CD4-positive, alpha-beta T cell (primary cell): ENCODE measurements at regions not wholly inside any gene's neighbourhood (a gene's known extent, or its start where the extent isn't known, plus 50 kb on each side); places are given as distances from the start of the nearest gene placed in this dataset.

Source experiments
- ATAC-seq: fragments of 200-7000 bp; cut with Tn5 transposase; one replicate; pipeline ENCODE4 v1.10.0; 2022; ENCODE audit warnings: mild to moderate bottlenecking; ENCODE audit not compliant: poor library complexity
- CTCF ChIA-PET: fragments of 350-600 bp; sonication (Branson Sonifier 250); formaldehyde crosslinking; loops from one replicate; lab custom pipeline; 2021; ENCODE audit warnings: antibody characterized with exemption, inconsistent platforms; lab: Charles Lee
- POLR2A ChIA-PET: fragments of 350-600 bp; sonication (Branson Sonifier 250); formaldehyde crosslinking; loops from one replicate; lab custom pipeline; 2021; ENCODE audit warnings: antibody characterized with exemption, inconsistent platforms; lab: Charles Lee
- DNase-seq, 14 experiments: peaks; one replicate each; pipeline ENCODE4 v3.0.0-alpha.2; 2013 to 2020; ENCODE audit warnings: mixed read lengths in 2 of 14
- H3K27ac ChIP-seq, 2 donors: one replicate each; pipeline versions ENCODE4 v1.5.1 to v1.7.0; 2013; ENCODE audit warnings: low read length in 2 of 2, low read depth in 1 of 2, mild to moderate bottlenecking in 1 of 2
- H3K27me3 ChIP-seq, 2 experiments: 1 replicate in 1 of 2; 2 replicates in 1 of 2; pipeline versions ENCODE4 v1.6.1 to v1.7.0; 2013; ENCODE audit warnings: low read length in 2 of 2, control low read depth in 1 of 2, mild to moderate bottlenecking in 1 of 2, moderate library complexity in 1 of 2; ENCODE audit not compliant: insufficient read depth in 2 of 2, control insufficient read depth in 1 of 2
- H3K36me3 ChIP-seq: one replicate; pipeline ENCODE4 v1.6.1; 2013; ENCODE audit warnings: low read length, control low read depth; ENCODE audit not compliant: insufficient read depth
- H3K4me1 ChIP-seq: one replicate; pipeline ENCODE4 v1.6.1; 2013; ENCODE audit warnings: low read length, control low read depth; ENCODE audit not compliant: insufficient read depth
- H3K4me3 ChIP-seq: one replicate; pipeline ENCODE4 v1.5.1; 2013; ENCODE audit warnings: mild to moderate bottlenecking, low read length, moderate library complexity
- H3K9me3 ChIP-seq, 2 experiments: 1 replicate in 1 of 2; 2 replicates in 1 of 2; pipeline versions ENCODE4 v1.6.1 to v1.7.0; 2013; ENCODE audit warnings: low read length in 2 of 2, mild to moderate bottlenecking in 2 of 2, control low read depth in 1 of 2, moderate library complexity in 1 of 2; ENCODE audit not compliant: control insufficient read depth in 1 of 2, insufficient read depth in 1 of 2
- H3K27ac Mint-ChIP-seq: one replicate; pipeline ENCODE4 v1.8.0; 2020; ENCODE audit warnings: mixed read lengths
- H3K27me3 Mint-ChIP-seq: one replicate; pipeline ENCODE4 v1.8.0; 2021; ENCODE audit warnings: mixed read lengths
- H3K36me3 Mint-ChIP-seq: one replicate; pipeline ENCODE4 v1.8.0; 2021; ENCODE audit warnings: low read depth, mixed read lengths
- H3K4me1 Mint-ChIP-seq: one replicate; pipeline ENCODE4 v1.8.0; 2021; ENCODE audit warnings: low read depth, mixed read lengths
- H3K4me3 Mint-ChIP-seq: one replicate; pipeline ENCODE4 v1.8.0; 2020; ENCODE audit warnings: mild to moderate bottlenecking, mixed read lengths
- H3K9me3 Mint-ChIP-seq: one replicate; pipeline ENCODE4 v1.8.0; 2020; ENCODE audit warnings: mixed read lengths
- CTCF ChIP-seq: fragments of 200-600 bp; IDR thresholded peaks from one replicate; pipeline ENCODE4 v1.8.0; 2022; ENCODE audit warnings: antibody characterized with exemption, mild to moderate bottlenecking
- intact Hi-C, 2 experiments: fragments of 100-400 bp; cut with DNase I in 1 of 2; cut with micrococcal nuclease in 1 of 2; formaldehyde crosslinking; loops; one replicate each; pipeline versions ENCODE4 v1.15.1 to v1.9.0; 2023 to 2025; cut with DNase I, micrococcal nuclease

DNA sequence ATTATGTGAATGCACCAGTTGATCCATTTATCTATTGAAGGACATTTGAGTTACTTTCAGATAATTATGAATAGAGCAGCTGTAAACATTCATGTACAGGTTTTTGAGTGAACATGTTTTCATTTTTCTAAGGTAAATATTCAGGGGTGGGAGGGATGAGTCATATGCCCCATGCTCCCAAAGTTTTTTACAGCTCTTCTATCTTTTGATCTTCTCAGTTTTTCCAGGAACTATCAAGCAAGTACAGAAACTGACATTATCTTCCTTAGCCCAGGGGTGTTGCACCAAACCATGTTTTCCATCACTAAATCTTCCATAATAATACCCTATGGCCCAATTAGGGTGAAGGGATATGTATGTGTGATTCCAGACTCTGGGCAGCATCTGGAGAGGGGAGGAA is 384.5 kb downstream of the EMP1 start:
- H3K4me1 Mint-ChIP-seq = no peaks in the 10 kb centered on the region
- no peaks in the 10 kb centered on the region for H3K36me3 Mint-ChIP-seq
- CTCF ChIA-PET = no interaction called here

DNA sequence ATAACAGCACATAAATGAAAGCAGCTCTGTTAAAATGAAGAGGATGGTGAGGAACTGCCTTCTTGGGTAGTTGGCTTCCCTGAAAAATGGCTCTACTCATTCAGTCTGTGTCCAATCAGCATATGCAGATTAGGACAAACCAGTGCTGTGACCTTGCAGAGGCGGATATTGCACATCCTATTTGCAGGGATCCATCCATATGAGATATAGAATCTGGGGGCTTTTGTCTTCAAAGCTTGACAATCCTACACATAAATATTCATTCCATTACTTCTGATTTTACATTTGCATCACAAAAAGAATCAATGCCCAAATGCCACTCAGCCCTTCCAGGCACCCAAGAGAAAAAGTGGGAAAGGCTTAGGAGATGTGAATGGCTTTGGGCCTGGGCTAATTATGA is 383.7 kb downstream of the EMP1 start:
- Mint-ChIP-seq H3K4me3 (no peak overlapping the region), H3K36me3 (no peaks in the 10 kb centered on the region), H3K4me1 (no peaks in the 10 kb centered on the region), H3K27me3 (no peaks in the 10 kb centered on the region), H3K27ac (no peak overlapping the region), H3K9me3 (no peaks in the 10 kb centered on the region)
- CTCF ChIA-PET = no interaction called here
- ATAC-seq = no peak
- H3K27ac ChIP-seq = no peak overlapping the region
- POLR2A ChIA-PET = no interaction called here
- intact Hi-C loops = no loop called here
- TF ChIP-seq CTCF = no peak
- no peaks in the 10 kb centered on the region for H3K27me3 ChIP-seq
- peaks cover 0 to 2% of the 10 kb centered on the region in 2 experiments for H3K9me3 ChIP-seq
- no peak overlapping the region for H3K4me3 ChIP-seq
- H3K36me3 ChIP-seq = no peaks in the 10 kb centered on the region
- no peaks in the 10 kb centered on the region for H3K4me1 ChIP-seq
- DNase-seq = no peak

More for the DNA sequence above, 384.5 kb downstream of the EMP1 start:
- DNase-seq (no peak), ATAC-seq (no peak)
- H3K36me3 ChIP-seq = no peaks in the 10 kb centered on the region
- POLR2A ChIA-PET = no interaction called here
- Mint-ChIP-seq H3K27me3 (no peaks in the 10 kb centered on the region), H3K4me3 (no peak overlapping the region), H3K9me3 (no peaks in the 10 kb centered on the region), H3K27ac (no peak overlapping the region)
- no peaks in the 10 kb centered on the region for H3K4me1 ChIP-seq
- TF ChIP-seq CTCF = no peak
- H3K9me3 ChIP-seq = peaks cover 3 to 5% of the 10 kb centered on the region in 2 experiments
- no peaks in the 10 kb centered on the region for H3K27me3 ChIP-seq
- intact Hi-C loops = no loop called here
- H3K4me3 ChIP-seq = no peak overlapping the region
- no peak overlapping the region for H3K27ac ChIP-seq

DNA sequence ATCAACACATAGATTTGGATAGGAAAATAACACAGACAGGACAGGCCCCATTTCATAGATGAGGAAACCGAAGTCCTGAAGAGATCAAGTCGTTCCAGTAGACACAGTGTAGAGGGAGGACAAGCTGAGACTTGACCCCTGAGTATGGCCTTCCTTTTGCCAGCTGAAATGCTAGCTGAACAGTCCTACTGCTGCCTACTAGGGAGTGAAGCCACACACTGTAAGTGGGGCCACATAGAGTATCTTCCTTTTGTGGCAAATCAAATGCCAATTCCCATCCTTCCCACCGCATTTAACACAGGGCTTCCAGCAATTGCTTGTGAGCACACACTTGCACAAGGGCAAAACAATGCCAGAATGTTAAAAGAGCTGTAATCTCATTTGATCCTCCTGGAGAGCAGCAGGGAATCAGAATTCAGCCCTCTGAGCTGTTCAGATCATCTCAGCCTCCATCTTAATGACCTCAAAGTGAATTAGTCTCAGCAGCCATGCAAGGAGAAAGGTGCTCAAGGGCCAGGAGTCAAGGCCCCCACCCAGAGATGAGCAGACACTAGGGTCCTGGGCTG is 380.5 kb downstream of the EMP1 start:
- Mint-ChIP-seq H3K36me3 (no peaks in the 10 kb centered on the region), H3K27ac (no peak overlapping the region), H3K4me1 (no peaks in the 10 kb centered on the region), H3K27me3 (no peaks in the 10 kb centered on the region), H3K4me3 (no peak overlapping the region), H3K9me3 (no peaks in the 10 kb centered on the region)
- H3K4me1 ChIP-seq = no peaks in the 10 kb centered on the region
- H3K36me3 ChIP-seq = no peaks in the 10 kb centered on the region
- ATAC-seq = no peak
- H3K9me3 ChIP-seq = no peaks in the 10 kb centered on the region
- POLR2A ChIA-PET = no interaction called here
- no peaks in the 10 kb centered on the region for H3K27me3 ChIP-seq
- no peak for TF ChIP-seq CTCF
- no peak for DNase-seq
- CTCF ChIA-PET = no interaction called here
- intact Hi-C loops = no loop called here
- H3K4me3 ChIP-seq = no peak overlapping the region
- no peak overlapping the region for H3K27ac ChIP-seq
